Esophagus squamous epithelium (tissue), 4 donors: ENCODE measurements at regions not wholly inside any gene's neighbourhood (a gene's known extent, or its start where the extent isn't known, plus 50 kb on each side); places are given as distances from the start of the nearest gene placed in this dataset.

ENCODE experiments used
- CTCF ChIP-seq, 6 experiments: fragments of 450-650 bp in 4 of 6; fragments of 200-600 bp in 2 of 6; sonication (generic) in 2 of 6; IDR thresholded peaks; one replicate each; pipeline ENCODE4 v1.5.1; 2016 to 2019; ENCODE audit warnings: antibody characterized with exemption in 6 of 6, mild to moderate bottlenecking in 4 of 6, moderate library complexity in 4 of 6
- POLR2A ChIP-seq, 4 donors: fragments of 450-650 bp; IDR thresholded peaks; one replicate each; pipeline ENCODE4 v1.6.1; 2017; ENCODE audit warnings: antibody characterized with exemption in 4 of 4, mild to moderate bottlenecking in 4 of 4, moderate library complexity in 3 of 4

GRCh38 chr6:169048185-169048864, 205.3 kb downstream of the THBS2 start:
- TF ChIP-seq CTCF (IDR thresholded peaks at IDR 0.05): no peak
- no peak for TF ChIP-seq POLR2A (IDR thresholded peaks at IDR 0.05)
